ENCODE measurements at regions not wholly inside any gene's neighbourhood (a gene's known extent, or its start where the extent isn't known, plus 50 kb on each side); places are given as distances from the start of the nearest gene placed in this dataset.

GRCh38 chr5:18008940-18009339 lies 374.7 kb downstream of the TAF11L14 start:
- no peak for TF ChIP-seq ZNF274 (IDR thresholded peaks at IDR 0.05; ENCODE audit: low read depth, low read length)
- no peak for TF ChIP-seq SUZ12 (IDR thresholded peaks at IDR 0.05; ENCODE audit: extremely low read depth, insufficient read depth, insufficient read length)

All from NT2/D1 (cell line).